SH-SY5Y (cell line): ENCODE measurements at regions not wholly inside any gene's neighbourhood (a gene's known extent, or its start where the extent isn't known, plus 50 kb on each side); places are given as distances from the start of the nearest gene placed in this dataset.

Experiments
- GATA2 ChIP-seq: IDR thresholded peaks from 2 replicates; pipeline ENCODE4 v1.6.1; 2011; ENCODE audit warnings: mild to moderate bottlenecking, low read depth, low read length
- GATA3 ChIP-seq: IDR thresholded peaks from 2 replicates; pipeline ENCODE4 v1.6.1; 2011; ENCODE audit warnings: low read depth, mild to moderate bottlenecking, low read length, moderate library complexity

- no peak for TF ChIP-seq GATA3
- no peak for TF ChIP-seq GATA2
Observed at GRCh38 chr1:90768826-90769225, 51.7 kb upstream of the BARHL2 start.

DNA sequence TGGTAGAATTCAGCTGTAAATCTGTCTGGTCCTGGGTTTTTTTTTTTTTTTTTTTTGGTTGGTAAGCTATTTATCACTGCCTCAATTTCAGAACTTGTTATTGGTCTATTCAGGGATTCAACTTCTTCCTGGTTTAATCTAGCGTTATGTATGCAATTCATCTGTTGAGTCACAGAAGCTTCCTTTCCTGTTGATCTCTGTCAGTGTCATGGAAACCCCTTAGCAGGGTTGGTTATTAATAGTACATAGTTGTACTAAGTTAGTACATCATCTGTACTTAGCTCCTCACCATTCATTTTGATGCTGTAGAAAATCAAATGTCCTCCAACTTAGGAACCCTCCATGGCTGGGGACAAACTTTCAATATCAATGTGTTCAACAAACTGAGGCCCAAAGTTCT lies 51.0 kb upstream of the BARHL2 start:
- TF ChIP-seq GATA3 (no peak), GATA2 (no peak)
